K562 (cell line): ENCODE measurements at regions not wholly inside any gene's neighbourhood (a gene's known extent, or its start where the extent isn't known, plus 50 kb on each side); places are given as distances from the start of the nearest gene placed in this dataset.

Experiments used
- ATAC-seq: fragments of 200-7000 bp; cut with Tn5 transposase; 3 replicates; pipeline ENCODE4 v1.9.1; 2020; ENCODE audit warnings: moderate library complexity
- BruUV-seq: library from RNA; stranded (reverse); fragments of 400-500 nt; replicated peaks from 2 replicates; lab custom pipeline; 2021; lab: Mats Ljungman, UMichigan
- CTCF ChIA-PET: fragments of 300-600 bp; formaldehyde crosslinking; extraction: SDS; loops from one replicate; lab custom pipeline; 2021; ENCODE audit warnings: low intra/inter-chr PET ratio; lab: Yijun Ruan, JAX
- POLR2A ChIA-PET: fragments of 300-600, 350-650 bp; sonication (Branson Sonifier 250); formaldehyde crosslinking; extraction: SDS; loops from one replicate; lab custom pipeline; 2021; ENCODE audit warnings: antibody characterized with exemption, inconsistent platforms; lab: Yijun Ruan, JAX
- DNase-seq, 4 experiments: peaks; one replicate each; pipeline versions ENCODE4 v3.0.0 to v3.0.0-alpha.2; 2011 to 2018; ENCODE audit warnings: low spot score in 3 of 4, mixed read lengths in 3 of 4; ENCODE audit errors: extremely low read depth in 1 of 4
- FAIRE-seq: peaks from 2 replicates; lab custom pipeline; 2011; peaks lifted over from hg19 to GRCh38; lab: Jason Lieb, UNC
- H2AFZ ChIP-seq: 2 replicates; pipeline ENCODE4 v1.6.0; 2011; ENCODE audit warnings: low read depth, low read length, control low read depth, inconsistent platforms
- H3K27ac ChIP-seq: fragments of 200-600 bp; 3 replicates; pipeline ENCODE4 v1.8.0; 2011; ENCODE audit warnings: low read depth, mild to moderate bottlenecking, control low read depth, inconsistent platforms, low read length, moderate library complexity, mixed read lengths; ENCODE audit errors: extremely low read depth
- H3K27me3 ChIP-seq, 2 experiments: fragments of 300-600 bp in 1 of 2; 2 replicates in 1 of 2; 3 replicates in 1 of 2; pipeline versions ENCODE4 v1.6.0 to v1.8.0; 2011; ENCODE audit warnings: inconsistent platforms in 2 of 2, low read length in 2 of 2, mild to moderate bottlenecking in 1 of 2, mixed read lengths in 1 of 2, moderate library complexity in 1 of 2; ENCODE audit not compliant: control insufficient read depth in 2 of 2, insufficient read depth in 2 of 2
- H3K36me3 ChIP-seq: fragments of 300-600 bp; 3 replicates; pipeline ENCODE4 v1.8.0; 2011; ENCODE audit warnings: mild to moderate bottlenecking, low read length, inconsistent platforms; ENCODE audit not compliant: control insufficient read depth, insufficient read depth
- H3K4me1 ChIP-seq, 2 experiments: fragments of 200-600 bp in 1 of 2; replicated peaks in 1 of 2; 2 replicates in 1 of 2; 3 replicates in 1 of 2; pipeline versions ENCODE4 v1.5.1 to v1.8.0; 2011; ENCODE audit warnings: inconsistent platforms in 2 of 2, low read length in 2 of 2, mild to moderate bottlenecking in 1 of 2, mixed read lengths in 1 of 2, moderate library complexity in 1 of 2; ENCODE audit not compliant: control insufficient read depth in 2 of 2, insufficient read depth in 2 of 2
- H3K4me2 ChIP-seq: 2 replicates; pipeline ENCODE4 v1.6.1; 2011; ENCODE audit warnings: low read length, control low read depth, inconsistent platforms, mixed read lengths; ENCODE audit not compliant: insufficient read depth
- H3K4me3 ChIP-seq: fragments of 200-600 bp; sonication (generic), shearing (Covaris generic); 2 replicates; pipeline ENCODE4 v1.5.1; 2016; ENCODE audit warnings: control low read depth, inconsistent platforms
- H3K79me2 ChIP-seq: fragments of 200-600 bp; 3 replicates; pipeline ENCODE4 v1.8.0; 2011; ENCODE audit warnings: low read length, inconsistent platforms; ENCODE audit not compliant: control insufficient read depth, insufficient read depth
- H3K9ac ChIP-seq, 2 experiments: 2 replicates each; pipeline versions ENCODE4 v1.6.0 to v1.6.1; 2011; ENCODE audit warnings: low read depth in 2 of 2, low read length in 2 of 2, control low read depth in 1 of 2, inconsistent platforms in 1 of 2, mild to moderate bottlenecking in 1 of 2, mixed read lengths in 1 of 2; ENCODE audit not compliant: insufficient read depth in 1 of 2
- H3K9me1 ChIP-seq: one replicate; pipeline ENCODE4 v1.6.0; 2011; ENCODE audit warnings: inconsistent platforms, mild to moderate bottlenecking, low read length, moderate library complexity; ENCODE audit not compliant: control insufficient read depth, insufficient read depth
- H3K9me3 ChIP-seq: replicated peaks from 2 replicates; pipeline ENCODE4 v1.5.1; 2011; ENCODE audit warnings: low read depth, low read length, inconsistent platforms; ENCODE audit not compliant: control insufficient read depth, insufficient read depth
- H4K20me1 ChIP-seq: replicated peaks from 2 replicates; pipeline ENCODE4 v1.6.1; 2011; ENCODE audit warnings: low read length, inconsistent platforms, mixed read lengths; ENCODE audit not compliant: control insufficient read depth, insufficient read depth
- DLX4 ChIP-seq: fragments of 250-450 bp; sonication (Bioruptor Pico); IDR thresholded peaks from 2 replicates; pipeline ENCODE4 v1.6.1; 2021; ENCODE audit warnings: mild to moderate bottlenecking
- E4F1 ChIP-seq: fragments of 250-450 bp; sonication (Bioruptor Pico); IDR thresholded peaks from 2 replicates; pipeline ENCODE4 v1.5.0; 2021; ENCODE audit warnings: mild to moderate bottlenecking, borderline replicate concordance
- ETV6 ChIP-seq, 3 experiments: fragments of 150-350 bp in 1 of 3; sonication (generic) in 1 of 3; formaldehyde crosslinking in 1 of 3; IDR thresholded peaks; 2 replicates each; pipeline versions ENCODE4 v1.6.1 to v1.8.0; 2014 to 2022; ENCODE audit warnings: borderline replicate concordance in 2 of 3, low read depth in 2 of 3, antibody characterized with exemption in 1 of 3, low read length in 1 of 3, mild to moderate bottlenecking in 1 of 3, missing genetic modification reagents in 1 of 3
- HDAC2 ChIP-seq: fragments of 450-650 bp; IDR thresholded peaks from 2 replicates; pipeline ENCODE4 v1.6.1; 2016; ENCODE audit warnings: mild to moderate bottlenecking
- HDAC8 ChIP-seq: fragments of 450-650 bp; IDR thresholded peaks from 2 replicates; pipeline ENCODE4 v1.6.1; 2016; ENCODE audit warnings: mild to moderate bottlenecking, missing genetic modification characterization, moderate library complexity, missing compliant biosample characterization
- ID3 ChIP-seq, 2 experiments: fragments of 250-450 bp in 1 of 2; fragments of 450-650 bp in 1 of 2; sonication (Bioruptor Pico) in 1 of 2; IDR thresholded peaks; 2 replicates each; pipeline versions ENCODE4 v1.6.1 to v1.8.0; 2016 to 2021; ENCODE audit warnings: mild to moderate bottlenecking in 2 of 2, moderate library complexity in 2 of 2, missing compliant biosample characterization in 1 of 2, missing genetic modification characterization in 1 of 2
- MAX ChIP-seq: sonication (generic); formaldehyde crosslinking; IDR thresholded peaks from 2 replicates; pipeline ENCODE4 v1.9.0; 2022; ENCODE audit warnings: mild to moderate bottlenecking, missing genetic modification reagents
- MTA1 ChIP-seq: fragments of 450-650 bp; IDR thresholded peaks from 2 replicates; pipeline ENCODE4 v1.6.1; 2017; ENCODE audit warnings: borderline replicate concordance
- SP1 ChIP-seq: sonication (generic); formaldehyde crosslinking; IDR thresholded peaks from 2 replicates; pipeline ENCODE4 v1.8.1; 2022; ENCODE audit warnings: mild to moderate bottlenecking, missing genetic modification reagents
- TEAD2 ChIP-seq: fragments of 450-650 bp; IDR thresholded peaks from 2 replicates; pipeline ENCODE4 v1.6.1; 2016; ENCODE audit warnings: missing genetic modification characterization, control low read depth, missing compliant biosample characterization
- THRAP3 ChIP-seq: fragments of 450-650 bp; IDR thresholded peaks from 2 replicates; pipeline ENCODE4 v1.6.1; 2016; ENCODE audit warnings: mild to moderate bottlenecking, inconsistent platforms, borderline replicate concordance
- ZBED1 ChIP-seq: IDR thresholded peaks from 2 replicates; pipeline ENCODE4 v1.6.1; 2014
- ZNF12 ChIP-seq: sonication (generic); formaldehyde crosslinking; IDR thresholded peaks from 2 replicates; pipeline ENCODE4 v1.4.0; 2020; ENCODE audit warnings: mild to moderate bottlenecking, missing genetic modification reagents
- ZNF316 ChIP-seq: fragments of 450-650 bp; IDR thresholded peaks from 2 replicates; pipeline ENCODE4 v1.6.1; 2016
- ZNF79 ChIP-seq: fragments of 250-450 bp; sonication (Bioruptor Pico); IDR thresholded peaks from 2 replicates; pipeline ENCODE4 v1.4.0; 2020; ENCODE audit warnings: low read depth, mild to moderate bottlenecking, moderate library complexity
- WGBS: fragments of 100-300 bp; shearing (Covaris generic); methylation state at CpG from one replicate; pipeline ENCODE4 v1.1.6; 2016; ENCODE audit warnings: low coverage, mixed read lengths; ENCODE audit not compliant: insufficient coverage; ENCODE audit errors: missing lambda C conversion rate; 5-methylcytosine and 5-hydroxymethylcytosine counted together
- in situ Hi-C: fragments of 300-500 bp; cut with MboI; formaldehyde crosslinking; loops from 4 replicates; pipeline ENCODE4 v1.15.0; 2018; ENCODE audit warnings: inconsistent platforms, mixed read lengths
- intact Hi-C: fragments of 100-400 bp; cut with micrococcal nuclease; formaldehyde crosslinking; loops from 2 replicates; pipeline ENCODE4 v1.14.2; 2022

- ATAC-seq, result no peak
- TF ChIP-seq ZNF12 (CRISPR knock-in tag) (no peak), MTA1 (no peak), ID3 (CRISPR knock-in tag; IDR thresholded peaks at IDR 0.05) (no peak), ID3 (tag; IDR thresholded peaks at IDR 0.05) (no peak), ETV6 (IDR thresholded peaks at IDR 0.05; ENCODE audit: borderline replicate concordance in 1 of 2, low read depth in 2 of 2, low read length in 1 of 2) (no peak), ETV6 (CRISPR knock-in tag; IDR thresholded peaks at IDR 0.05; ENCODE audit: borderline replicate concordance) (no peak), ZNF79 (no peak), DLX4 (CRISPR knock-in tag) (no peak), MAX (CRISPR knock-in tag) (no peak), HDAC2 (no peak), THRAP3 (no peak), ZNF316 (no peak), TEAD2 (tag) (no peak), HDAC8 (tag) (no peak), SP1 (CRISPR knock-in tag) (no peak), E4F1 (CRISPR knock-in tag) (no peak), ZBED1 (no peak)
Measured at GRCh38 chr21:43302062-43302700, 124.8 kb downstream of the SIK1 start.

More at GRCh38 chr21:43302062-43302700, 124.8 kb downstream of the SIK1 start:
- CTCF ChIA-PET, result no interaction called here
- no peak for DNase-seq
- FAIRE-seq, result no peak
- intact Hi-C loops (no loop called here), in situ Hi-C loops (no loop called here)
- H3K9me1 ChIP-seq, result no peaks in the 10 kb centered on the region
- H2AFZ ChIP-seq, result no peak overlapping the region
- no peak overlapping the region for H3K9ac ChIP-seq
- no peak overlapping the region for H3K27ac ChIP-seq
- BruUV-seq, result no TSS peak
- POLR2A ChIA-PET, result interaction anchor here (0.6 to 1.6 kb wide), 3 partner anchors 8 to 71 kb away, joined by 3 to 6 read pairs (median 3); no protein-coding TSS in a partner anchor
- H3K9me3 ChIP-seq, result no peaks in the 10 kb centered on the region
- H3K4me1 ChIP-seq, result peaks cover 7 to 43% of the 10 kb centered on the region in 2 experiments; a peak in 4 of 5 replicates
- no peak overlapping the region for H3K4me2 ChIP-seq
- no peak overlapping the region for H3K4me3 ChIP-seq
- H3K36me3 ChIP-seq, result no peaks in the 10 kb centered on the region
- H3K79me2 ChIP-seq, result no peaks in the 10 kb centered on the region
- peaks cover 65 to 99% of the 10 kb centered on the region in 2 experiments for H3K27me3 ChIP-seq
- WGBS, result 26% methylated on average over 23 of the region's 23 CpGs
- no peaks in the 10 kb centered on the region; the same call in 1 of the 2 replicates for H4K20me1 ChIP-seq
